Thyroid gland (tissue), 4 donors: ENCODE measurements at regions not wholly inside any gene's neighbourhood (a gene's known extent, or its start where the extent isn't known, plus 50 kb on each side); places are given as distances from the start of the nearest gene placed in this dataset.

ENCODE experiments used
- DNase-seq, 2 donors: peaks; one replicate each; pipeline ENCODE4 v3.0.0-alpha.2; 2019
- H3K27ac ChIP-seq, 3 donors: fragments of 200-600 bp; sonication (generic); 1 replicate in 2 of 3; 2 replicates in 1 of 3; pipeline ENCODE4 v1.5.1; 2016 to 2019; ENCODE audit warnings: mild to moderate bottlenecking in 1 of 3, moderate library complexity in 1 of 3
- H3K27me3 ChIP-seq: fragments of 200-600 bp; sonication (generic); one replicate; pipeline ENCODE4 v1.5.1; 2019
- H3K36me3 ChIP-seq, 2 donors: fragments of 200-600 bp; sonication (generic); one replicate each; pipeline ENCODE4 v1.5.1; 2016 to 2019
- H3K4me1 ChIP-seq, 2 donors: fragments of 200-600 bp; sonication (generic); one replicate each; pipeline ENCODE4 v1.5.1; 2017 to 2019
- H3K4me3 ChIP-seq, 3 donors: fragments of 200-600 bp; sonication (generic); replicated peaks in 1 of 3; 1 replicate in 2 of 3; 2 replicates in 1 of 3; pipeline ENCODE4 v1.5.1; 2016; ENCODE audit warnings: mild to moderate bottlenecking in 1 of 3
- H3K9me3 ChIP-seq: fragments of 200-600 bp; sonication (generic); one replicate; pipeline ENCODE4 v1.5.1; 2017
- CTCF ChIP-seq, 6 experiments: fragments of 200-600 bp in 3 of 6; fragments of 450-650 bp in 3 of 6; sonication (generic) in 3 of 6; IDR thresholded peaks; one replicate each; pipeline ENCODE4 v1.5.1; 2016 to 2019; ENCODE audit warnings: antibody characterized with exemption in 6 of 6, mild to moderate bottlenecking in 2 of 6, inconsistent platforms in 1 of 6, moderate library complexity in 1 of 6
- POLR2A ChIP-seq, 2 donors: fragments of 450-650 bp; IDR thresholded peaks; one replicate each; pipeline ENCODE4 v1.6.1; 2017; ENCODE audit warnings: antibody characterized with exemption in 2 of 2, mild to moderate bottlenecking in 2 of 2, moderate library complexity in 1 of 2
- WGBS, 2 donors: methylation state at CpG; one replicate each; pipeline ENCODE4 v1.1.5; 2017; 5-methylcytosine and 5-hydroxymethylcytosine counted together
- intact Hi-C: fragments of 100-400 bp; cut with DNase I; formaldehyde crosslinking; loops from one replicate; pipeline ENCODE4 v1.15.1; 2023

- DNase-seq: no peak
- H3K27ac ChIP-seq: no peak overlapping the region
- intact Hi-C loops: no loop called here
- no peak overlapping the region for H3K4me3 ChIP-seq
- H3K36me3 ChIP-seq: no peaks in the 10 kb centered on the region
- no peak for TF ChIP-seq POLR2A (IDR thresholded peaks at IDR 0.05)
- no peak for TF ChIP-seq CTCF (IDR thresholded peaks at IDR 0.05)
- no peaks in the 10 kb centered on the region for H3K4me1 ChIP-seq
- 92 to 94% methylated on average over 1 of the region's 1 CpG for WGBS, 2 donors
- H3K27me3 ChIP-seq: no peaks in the 10 kb centered on the region
- H3K9me3 ChIP-seq: no peaks in the 10 kb centered on the region
These were observed 170.7 kb upstream of the EEA1 start for GRCh38 chr12:93099792-93100191.

- H3K36me3 ChIP-seq: no peaks in the 10 kb centered on the region
- H3K9me3 ChIP-seq: no peaks in the 10 kb centered on the region
- intact Hi-C loops: no loop called here
- no peak overlapping the region for H3K27ac ChIP-seq
- TF ChIP-seq CTCF (IDR thresholded peaks at IDR 0.05): no peak
- TF ChIP-seq POLR2A (IDR thresholded peaks at IDR 0.05): no peak
- no peak for DNase-seq
- 77 to 84% methylated on average over 4 of the region's 4 CpGs for WGBS, 2 donors
- H3K27me3 ChIP-seq: no peaks in the 10 kb centered on the region
- H3K4me3 ChIP-seq: no peak overlapping the region
- H3K4me1 ChIP-seq: no peaks in the 10 kb centered on the region
These were observed 171.5 kb upstream of the EEA1 start for GRCh38 chr12:93100610-93101009.

GRCh38 chr12:93101367-93101766 lies 172.3 kb upstream of the EEA1 start:
- no peaks in the 10 kb centered on the region for H3K27me3 ChIP-seq
- H3K27ac ChIP-seq: no peak overlapping the region
- no peak for DNase-seq
- no peak for TF ChIP-seq CTCF (IDR thresholded peaks at IDR 0.05)
- TF ChIP-seq POLR2A (IDR thresholded peaks at IDR 0.05): no peak
- H3K9me3 ChIP-seq: no peaks in the 10 kb centered on the region
- H3K4me1 ChIP-seq: no peaks in the 10 kb centered on the region
- intact Hi-C loops: no loop called here
- no peaks in the 10 kb centered on the region for H3K36me3 ChIP-seq
- no peak overlapping the region for H3K4me3 ChIP-seq
- WGBS, 2 donors: 98 to 99% methylated on average over 4 of the region's 4 CpGs

- no peak overlapping the region for H3K4me3 ChIP-seq
- H3K4me1 ChIP-seq: no peaks in the 10 kb centered on the region
- intact Hi-C loops: no loop called here
- H3K27ac ChIP-seq: no peak overlapping the region
- H3K27me3 ChIP-seq: no peaks in the 10 kb centered on the region
- DNase-seq: no peak
- TF ChIP-seq CTCF (IDR thresholded peaks at IDR 0.05) (no peak), POLR2A (IDR thresholded peaks at IDR 0.05) (no peak)
- H3K36me3 ChIP-seq: no peaks in the 10 kb centered on the region
- no peaks in the 10 kb centered on the region for H3K9me3 ChIP-seq
- 57 to 58% methylated on average over 1 of the region's 1 CpG for WGBS, 2 donors
These were observed 173.2 kb upstream of the EEA1 start for GRCh38 chr12:93102312-93102711.

- Histone ChIP-seq H3K9me3 (no peaks in the 10 kb centered on the region), H3K27me3 (no peaks in the 10 kb centered on the region), H3K4me3 (no peak overlapping the region), H3K36me3 (no peaks in the 10 kb centered on the region), H3K27ac (no peak overlapping the region), H3K4me1 (no peaks in the 10 kb centered on the region)
- intact Hi-C loops: no loop called here
- WGBS, 2 donors: 61 to 73% methylated on average over 2 of the region's 2 CpGs
- DNase-seq: no peak
- no peak for TF ChIP-seq POLR2A (IDR thresholded peaks at IDR 0.05)
- no peak for TF ChIP-seq CTCF (IDR thresholded peaks at IDR 0.05)
These were observed 173.6 kb upstream of the EEA1 start for GRCh38 chr12:93102744-93103143.
